Colonic mucosa (tissue), 4 donors: ENCODE measurements at regions not wholly inside any gene's neighbourhood (a gene's known extent, or its start where the extent isn't known, plus 50 kb on each side); places are given as distances from the start of the nearest gene placed in this dataset.

Source experiments
- DNase-seq: peaks from one replicate; pipeline ENCODE4 v3.0.0-alpha.2; 2020
- H3K27ac ChIP-seq: fragments of 200-600 bp; one replicate; pipeline ENCODE4 v1.8.0; 2021
- H3K27me3 ChIP-seq: fragments of 200-600 bp; one replicate; pipeline ENCODE4 v1.8.0; 2021
- H3K36me3 ChIP-seq: fragments of 200-600 bp; one replicate; pipeline ENCODE4 v1.8.0; 2021
- H3K4me1 ChIP-seq: fragments of 200-600 bp; one replicate; pipeline ENCODE4 v1.8.0; 2021; ENCODE audit warnings: mild to moderate bottlenecking
- H3K4me3 ChIP-seq: fragments of 200-600 bp; one replicate; pipeline ENCODE4 v1.8.0; 2021
- H3K9ac ChIP-seq, 2 donors: one replicate each; pipeline ENCODE4 v1.7.0; 2013; ENCODE audit warnings: control low read depth in 2 of 2, low read depth in 2 of 2, low read length in 2 of 2
- H3K9me3 ChIP-seq: fragments of 200-600 bp; one replicate; pipeline ENCODE4 v1.8.0; 2021
- intact Hi-C: fragments of 100-400 bp; cut with DNase I; formaldehyde crosslinking; loops from one replicate; pipeline ENCODE4 v1.14.1; 2022
- TF ChIP-seq, protein P1 (sequence below): fragments of 200-600 bp; IDR thresholded peaks from one replicate; pipeline ENCODE4 v1.8.0; 2022; ENCODE audit warnings: antibody characterized with exemption, mild to moderate bottlenecking
- donor health status: healthy.
- donor health status: DM: no; HTN: no; CAD: no.
- donor health status: DM: no; HTN: no; CAD: no.

DNA sequence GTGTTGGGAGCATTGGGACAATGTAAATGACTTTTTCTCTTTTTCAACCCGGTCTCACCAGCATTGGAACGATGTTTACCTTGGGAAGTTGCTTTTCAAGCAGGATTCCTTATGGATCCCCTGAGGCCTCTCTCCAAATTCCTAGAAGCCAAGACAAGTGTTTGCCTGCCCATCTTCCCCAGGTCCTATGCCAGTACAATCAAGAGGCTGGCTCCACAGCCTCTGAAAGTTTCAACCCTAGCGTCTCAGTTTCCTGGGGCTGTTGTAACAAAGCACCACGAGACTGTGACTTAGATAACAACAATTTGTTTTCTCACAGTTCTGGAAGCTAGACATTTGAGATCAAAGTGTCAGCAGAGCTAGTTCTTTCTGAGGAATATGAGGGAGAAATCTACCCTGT, 347.2 kb upstream of the UMPS start:
- Histone ChIP-seq H3K4me3 (no peak overlapping the region), H3K36me3 (no peaks in the 10 kb centered on the region), H3K27me3 (no peaks in the 10 kb centered on the region), H3K9me3 (no peaks in the 10 kb centered on the region), H3K4me1 (no peaks in the 10 kb centered on the region), H3K27ac (no peak overlapping the region), H3K9ac (no peak overlapping the region)
- TF ChIP-seq, protein P1, sequence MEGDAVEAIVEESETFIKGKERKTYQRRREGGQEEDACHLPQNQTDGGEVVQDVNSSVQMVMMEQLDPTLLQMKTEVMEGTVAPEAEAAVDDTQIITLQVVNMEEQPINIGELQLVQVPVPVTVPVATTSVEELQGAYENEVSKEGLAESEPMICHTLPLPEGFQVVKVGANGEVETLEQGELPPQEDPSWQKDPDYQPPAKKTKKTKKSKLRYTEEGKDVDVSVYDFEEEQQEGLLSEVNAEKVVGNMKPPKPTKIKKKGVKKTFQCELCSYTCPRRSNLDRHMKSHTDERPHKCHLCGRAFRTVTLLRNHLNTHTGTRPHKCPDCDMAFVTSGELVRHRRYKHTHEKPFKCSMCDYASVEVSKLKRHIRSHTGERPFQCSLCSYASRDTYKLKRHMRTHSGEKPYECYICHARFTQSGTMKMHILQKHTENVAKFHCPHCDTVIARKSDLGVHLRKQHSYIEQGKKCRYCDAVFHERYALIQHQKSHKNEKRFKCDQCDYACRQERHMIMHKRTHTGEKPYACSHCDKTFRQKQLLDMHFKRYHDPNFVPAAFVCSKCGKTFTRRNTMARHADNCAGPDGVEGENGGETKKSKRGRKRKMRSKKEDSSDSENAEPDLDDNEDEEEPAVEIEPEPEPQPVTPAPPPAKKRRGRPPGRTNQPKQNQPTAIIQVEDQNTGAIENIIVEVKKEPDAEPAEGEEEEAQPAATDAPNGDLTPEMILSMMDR, result no peak
- no peak for DNase-seq
- intact Hi-C loops, result no loop called here

DNA sequence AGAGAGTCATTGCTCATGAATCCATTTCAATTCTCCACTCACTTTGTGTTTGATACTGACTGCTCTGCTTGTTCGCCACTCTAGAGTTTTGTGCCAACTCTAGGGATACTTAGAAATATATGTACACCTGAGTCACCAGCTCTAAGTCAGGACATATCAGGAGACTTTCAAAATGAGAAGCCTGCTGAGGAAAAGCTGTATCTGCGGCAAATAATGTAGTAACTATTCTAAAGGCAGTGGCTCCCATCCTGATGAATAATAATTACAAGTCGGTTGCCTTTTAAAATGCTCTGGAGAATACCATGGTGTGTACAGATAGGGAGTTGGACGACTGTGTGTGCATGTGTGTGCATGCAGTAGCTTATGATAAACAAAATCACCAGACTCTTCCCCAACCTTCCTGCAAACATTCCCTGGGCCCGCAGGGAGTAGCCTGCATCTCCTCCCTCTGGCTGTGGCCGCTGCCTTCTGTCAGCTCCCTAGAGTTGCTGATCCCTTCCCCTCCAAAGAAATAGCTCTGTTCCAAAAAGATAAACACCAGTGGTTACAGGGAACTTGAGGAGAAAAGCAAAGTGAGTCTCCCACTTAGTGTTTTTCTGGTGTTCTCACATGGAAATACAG, 346.3 kb upstream of the UMPS start:
- Histone ChIP-seq H3K9ac (no peak overlapping the region), H3K9me3 (no peaks in the 10 kb centered on the region), H3K27ac (no peak overlapping the region), H3K36me3 (no peaks in the 10 kb centered on the region), H3K27me3 (no peaks in the 10 kb centered on the region), H3K4me3 (no peak overlapping the region), H3K4me1 (no peaks in the 10 kb centered on the region)
- intact Hi-C loops, result no loop called here
- no peak for DNase-seq
- TF ChIP-seq, protein P1, result no peak

DNA sequence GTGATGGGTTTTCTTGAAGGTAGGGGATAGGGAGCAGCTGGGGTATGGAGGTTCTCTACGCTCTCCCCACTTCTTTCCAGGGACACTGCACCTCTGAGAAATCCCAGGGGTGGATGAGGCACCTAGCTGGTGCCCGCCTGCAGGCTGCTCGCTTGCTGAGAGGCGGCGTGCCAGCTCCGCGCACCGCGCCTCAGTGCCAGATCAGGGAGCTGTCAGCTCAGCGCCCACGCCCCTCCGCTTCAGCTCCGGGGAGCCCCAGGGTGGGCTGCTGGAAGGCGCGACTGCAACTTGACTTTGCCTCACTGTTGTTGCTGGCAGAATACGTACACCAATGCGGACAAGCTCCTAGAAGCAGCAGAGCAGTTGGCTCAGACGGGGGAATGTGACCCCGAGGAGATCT, 345.7 kb upstream of the UMPS start:
- Histone ChIP-seq H3K9ac (no peak overlapping the region), H3K27me3 (no peaks in the 10 kb centered on the region), H3K27ac (no peak overlapping the region), H3K9me3 (no peaks in the 10 kb centered on the region), H3K4me3 (no peak overlapping the region), H3K36me3 (no peaks in the 10 kb centered on the region), H3K4me1 (no peaks in the 10 kb centered on the region)
- DNase-seq, result no peak
- TF ChIP-seq, protein P1, result no peak
- intact Hi-C loops, result no loop called here

DNA sequence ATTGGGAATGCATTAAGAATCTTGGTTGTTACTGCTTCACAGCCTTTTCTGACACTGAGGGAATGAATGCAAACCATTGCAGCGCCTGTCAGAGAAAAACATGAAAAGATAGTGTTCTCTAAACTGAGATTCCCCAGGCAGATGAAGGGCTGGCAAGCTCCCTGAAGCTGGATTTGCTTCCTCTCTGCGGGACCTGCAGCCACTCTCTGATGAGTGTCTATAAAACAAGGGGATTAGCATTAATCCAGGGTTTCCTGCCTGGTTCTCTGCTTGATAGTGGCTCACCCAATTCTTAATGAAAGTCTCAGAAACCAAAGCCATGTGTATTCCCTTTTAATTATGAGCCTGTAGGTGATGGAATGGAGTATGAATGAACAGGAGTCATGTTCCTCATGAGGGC, 344.3 kb upstream of the UMPS start:
- intact Hi-C loops, result no loop called here
- TF ChIP-seq, protein P1, result no peak
- no peak for DNase-seq
- Histone ChIP-seq H3K4me1 (no peaks in the 10 kb centered on the region), H3K27me3 (no peaks in the 10 kb centered on the region), H3K9ac (no peak overlapping the region), H3K4me3 (no peak overlapping the region), H3K27ac (no peak overlapping the region), H3K36me3 (no peaks in the 10 kb centered on the region), H3K9me3 (no peaks in the 10 kb centered on the region)

DNA sequence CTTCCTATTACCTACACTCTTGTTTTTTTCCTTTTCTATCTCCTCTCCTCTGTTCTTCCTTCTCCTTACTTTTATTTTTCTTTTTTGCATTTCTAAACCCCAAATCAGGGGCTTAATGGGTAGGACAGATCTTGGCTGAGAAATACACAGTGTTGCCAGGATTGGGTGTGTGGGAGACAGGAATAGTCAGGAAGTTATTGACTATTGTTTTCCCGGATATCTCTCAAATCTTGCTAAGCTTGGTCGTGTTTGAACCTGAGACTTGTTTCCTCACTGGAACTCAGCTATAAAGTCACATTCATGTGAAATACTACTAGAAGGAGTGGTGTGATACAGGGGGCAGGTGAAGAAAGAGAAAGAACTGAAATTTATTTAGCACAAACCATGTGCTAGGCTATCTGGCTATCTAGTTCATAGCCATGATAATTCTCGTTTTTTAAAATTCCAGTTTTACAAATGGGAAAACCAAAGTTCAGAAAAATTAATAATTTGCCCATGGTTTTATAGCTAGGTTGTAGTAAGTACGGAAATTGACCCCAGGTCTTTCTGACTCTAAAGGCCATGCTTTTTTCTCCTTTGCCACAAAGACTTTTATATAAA, 343.2 kb upstream of the UMPS start:
- TF ChIP-seq, protein P1, result no peak
- no peaks in the 10 kb centered on the region for H3K36me3 ChIP-seq
- no peak overlapping the region for H3K9ac ChIP-seq
- H3K4me3 ChIP-seq, result no peak overlapping the region
- no peaks in the 10 kb centered on the region for H3K9me3 ChIP-seq
- DNase-seq, result no peak
- H3K27ac ChIP-seq, result no peak overlapping the region
- intact Hi-C loops, result no loop called here
- no peaks in the 10 kb centered on the region for H3K4me1 ChIP-seq
- H3K27me3 ChIP-seq, result no peaks in the 10 kb centered on the region
